ENCODE measurements at regions not wholly inside any gene's neighbourhood (a gene's known extent, or its start where the extent isn't known, plus 50 kb on each side); places are given as distances from the start of the nearest gene placed in this dataset.

DNA sequence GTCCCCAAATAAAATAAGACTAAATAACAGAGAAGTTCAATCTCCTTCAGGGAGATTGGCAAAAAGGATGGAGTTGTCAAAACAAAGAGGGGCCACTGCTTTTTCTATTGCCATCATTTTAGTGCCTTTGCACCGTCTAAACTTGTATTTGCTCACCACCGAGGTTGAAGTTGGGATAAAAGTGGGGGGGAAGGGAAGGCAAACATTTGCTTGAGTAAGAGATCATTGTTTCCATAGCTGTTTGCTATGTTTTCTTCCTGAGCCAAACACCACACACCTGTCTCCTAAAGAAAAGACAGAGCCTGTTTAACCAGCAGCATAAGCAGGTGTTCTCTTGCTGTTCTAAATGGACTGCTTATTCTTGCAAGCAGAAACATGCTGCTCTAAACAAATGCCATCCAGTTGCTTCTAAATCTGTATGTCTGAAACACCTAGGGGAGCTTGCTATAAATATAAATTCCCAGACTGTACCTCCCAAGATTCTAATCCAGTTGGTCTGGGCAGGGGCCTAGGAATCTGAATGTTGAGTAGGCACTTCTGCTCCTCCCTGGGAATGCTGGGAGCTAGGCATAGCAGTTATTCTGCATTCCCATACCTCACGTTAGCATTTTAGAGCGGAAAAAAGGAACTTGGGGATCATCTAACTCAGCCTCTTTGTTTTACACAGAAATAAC lies 179.4 kb upstream of the ARL4C start:
- H3K9ac ChIP-seq (ENCODE audit: low read depth in 2 of 2, low read length in 2 of 2), result no peak overlapping the region

GRCh38 chr2:234674781-234675201 lies 177.9 kb upstream of the ARL4C start:
- no peak overlapping the region for H3K27ac ChIP-seq
- TF ChIP-seq, protein P1, sequence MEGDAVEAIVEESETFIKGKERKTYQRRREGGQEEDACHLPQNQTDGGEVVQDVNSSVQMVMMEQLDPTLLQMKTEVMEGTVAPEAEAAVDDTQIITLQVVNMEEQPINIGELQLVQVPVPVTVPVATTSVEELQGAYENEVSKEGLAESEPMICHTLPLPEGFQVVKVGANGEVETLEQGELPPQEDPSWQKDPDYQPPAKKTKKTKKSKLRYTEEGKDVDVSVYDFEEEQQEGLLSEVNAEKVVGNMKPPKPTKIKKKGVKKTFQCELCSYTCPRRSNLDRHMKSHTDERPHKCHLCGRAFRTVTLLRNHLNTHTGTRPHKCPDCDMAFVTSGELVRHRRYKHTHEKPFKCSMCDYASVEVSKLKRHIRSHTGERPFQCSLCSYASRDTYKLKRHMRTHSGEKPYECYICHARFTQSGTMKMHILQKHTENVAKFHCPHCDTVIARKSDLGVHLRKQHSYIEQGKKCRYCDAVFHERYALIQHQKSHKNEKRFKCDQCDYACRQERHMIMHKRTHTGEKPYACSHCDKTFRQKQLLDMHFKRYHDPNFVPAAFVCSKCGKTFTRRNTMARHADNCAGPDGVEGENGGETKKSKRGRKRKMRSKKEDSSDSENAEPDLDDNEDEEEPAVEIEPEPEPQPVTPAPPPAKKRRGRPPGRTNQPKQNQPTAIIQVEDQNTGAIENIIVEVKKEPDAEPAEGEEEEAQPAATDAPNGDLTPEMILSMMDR (IDR thresholded peaks at IDR 0.05), result no peak
- no peaks in the 10 kb centered on the region for H3K9me3 ChIP-seq
- no peaks in the 10 kb centered on the region for H3K27me3 ChIP-seq
- intact Hi-C loops (cut with DNase I), result no loop called here
- DNase-seq, result no peak
- H3K36me3 ChIP-seq, result no peaks in the 10 kb centered on the region
- H3K4me1 ChIP-seq, result no peaks in the 10 kb centered on the region
- no peak overlapping the region for H3K4me3 ChIP-seq
- no peak overlapping the region for H3K9ac ChIP-seq (ENCODE audit: low read depth in 2 of 2, low read length in 2 of 2)

More for the DNA sequence above, 179.4 kb upstream of the ARL4C start:
- Histone ChIP-seq H3K9me3 (no peaks in the 10 kb centered on the region), H3K27ac (no peak overlapping the region), H3K36me3 (no peaks in the 10 kb centered on the region), H3K4me3 (no peak overlapping the region), H3K27me3 (no peaks in the 10 kb centered on the region), H3K4me1 (no peaks in the 10 kb centered on the region)
- DNase-seq, result no peak
- intact Hi-C loops (cut with DNase I), result no loop called here
- TF ChIP-seq, protein P1 (IDR thresholded peaks at IDR 0.05), result no peak

- no peaks in the 10 kb centered on the region for H3K27me3 ChIP-seq
- H3K9me3 ChIP-seq, result no peaks in the 10 kb centered on the region
- no peaks in the 10 kb centered on the region for H3K4me1 ChIP-seq
- no peak overlapping the region for H3K27ac ChIP-seq
- H3K9ac ChIP-seq (ENCODE audit: low read depth in 2 of 2, low read length in 2 of 2), result no peak overlapping the region
- no peak overlapping the region for H3K4me3 ChIP-seq
- DNase-seq, result no peak
- no peaks in the 10 kb centered on the region for H3K36me3 ChIP-seq
- TF ChIP-seq, protein P1 (IDR thresholded peaks at IDR 0.05), result no peak
- intact Hi-C loops (cut with DNase I), result no loop called here
These were observed 177.3 kb upstream of the ARL4C start for GRCh38 chr2:234673961-234674759.

- Histone ChIP-seq H3K4me3 (no peak overlapping the region), H3K9ac (ENCODE audit: low read depth in 2 of 2, low read length in 2 of 2) (no peak overlapping the region), H3K36me3 (no peaks in the 10 kb centered on the region), H3K9me3 (no peaks in the 10 kb centered on the region), H3K27me3 (no peaks in the 10 kb centered on the region), H3K27ac (no peak overlapping the region), H3K4me1 (no peaks in the 10 kb centered on the region)
- no peak for DNase-seq
- TF ChIP-seq, protein P1 (IDR thresholded peaks at IDR 0.05), result no peak
- intact Hi-C loops (cut with DNase I), result no loop called here
These were observed 176.6 kb upstream of the ARL4C start for GRCh38 chr2:234673501-234673900.

GRCh38 chr2:234672498-234673150 lies 175.7 kb upstream of the ARL4C start:
- no peak overlapping the region for H3K4me3 ChIP-seq
- no peaks in the 10 kb centered on the region for H3K9me3 ChIP-seq
- no peaks in the 10 kb centered on the region for H3K4me1 ChIP-seq
- intact Hi-C loops (cut with DNase I), result no loop called here
- H3K36me3 ChIP-seq, result no peaks in the 10 kb centered on the region
- H3K27me3 ChIP-seq, result no peaks in the 10 kb centered on the region
- no peak for DNase-seq
- no peak overlapping the region for H3K27ac ChIP-seq
- H3K9ac ChIP-seq (ENCODE audit: low read depth in 2 of 2, low read length in 2 of 2), result no peak overlapping the region
- TF ChIP-seq, protein P1 (IDR thresholded peaks at IDR 0.05), result no peak
